ENCODE measurements at regions not wholly inside any gene's neighbourhood (a gene's known extent, or its start where the extent isn't known, plus 50 kb on each side); places are given as distances from the start of the nearest gene placed in this dataset.

- peak; percentile 71 to 74 for TF ChIP-seq CTCF (conservative IDR thresholded peaks at IDR 0.05 in 1 of 2, IDR thresholded peaks at IDR 0.05 in 1 of 2; ENCODE audit: extremely low read depth in 1 of 2, insufficient read depth in 1 of 2, low read depth in 1 of 2, low read length in 2 of 2)
- TF ChIP-seq EZH2 (IDR thresholded peaks at IDR 0.05; ENCODE audit: borderline replicate concordance, low read length), result no peak
Observed at GRCh38 chr5:34522599-34523386, 133.3 kb upstream of the RAI14 start.
